Panc1 (cell line): ENCODE measurements at regions not wholly inside any gene's neighbourhood (a gene's known extent, or its start where the extent isn't known, plus 50 kb on each side); places are given as distances from the start of the nearest gene placed in this dataset.

Source experiments
- ATAC-seq: fragments of 200-7000 bp; cut with Tn5 transposase; 2 replicates; pipeline ENCODE4 v1.9.1; 2020; ENCODE audit warnings: mild to moderate bottlenecking, moderate library complexity
- BruUV-seq: library from RNA; stranded (reverse); fragments of 400-500 nt; replicated peaks from 2 replicates; lab custom pipeline; 2021; lab: Mats Ljungman, UMichigan
- CTCF ChIA-PET: fragments of 300-600 bp; sonication (Branson Sonifier 250); formaldehyde crosslinking; loops from one replicate; lab custom pipeline; 2022; ENCODE audit warnings: antibody characterized with exemption; lab: Charles Lee
- POLR2A ChIA-PET: fragments of 300-600 bp; sonication (Branson Sonifier 250); formaldehyde crosslinking; loops from one replicate; lab custom pipeline; 2022; ENCODE audit warnings: antibody characterized with exemption; lab: Charles Lee
- DNase-seq: peaks from one replicate; pipeline ENCODE4 v3.0.0-alpha.2; 2010; ENCODE audit warnings: low read depth, low spot score
- H3K27ac ChIP-seq: 2 replicates; pipeline ENCODE4 v1.5.1; 2011; ENCODE audit warnings: mild to moderate bottlenecking, low read length, inconsistent platforms
- H3K27me3 ChIP-seq: fragments of 200-500 bp; sonication (Bioruptor generic); 2 replicates; pipeline ENCODE4 v1.6.0; 2014; ENCODE audit warnings: low read length, inconsistent platforms; ENCODE audit not compliant: control insufficient read depth, insufficient read depth
- H3K36me3 ChIP-seq: fragments of 200-500 bp; sonication (Bioruptor generic); 2 replicates; pipeline ENCODE4 v1.5.1; 2014; ENCODE audit warnings: inconsistent platforms, mild to moderate bottlenecking, low read length, moderate library complexity; ENCODE audit not compliant: control insufficient read depth, insufficient read depth
- H3K4me1 ChIP-seq: 2 replicates; pipeline ENCODE4 v1.5.1; 2011; ENCODE audit warnings: inconsistent platforms, mild to moderate bottlenecking, low read length, moderate library complexity; ENCODE audit not compliant: control insufficient read depth, insufficient read depth
- H3K4me3 ChIP-seq, 2 experiments: 2 replicates each; pipeline ENCODE4 v1.5.1; 2011 to 2012; ENCODE audit warnings: low read depth in 2 of 2, low read length in 2 of 2, mild to moderate bottlenecking in 2 of 2, inconsistent platforms in 1 of 2, moderate library complexity in 1 of 2
- H3K9me3 ChIP-seq: fragments of 200-500 bp; sonication (Bioruptor generic); 2 replicates; pipeline ENCODE4 v1.5.1; 2014; ENCODE audit warnings: low read depth, mild to moderate bottlenecking, inconsistent platforms, low read length, moderate library complexity; ENCODE audit not compliant: control insufficient read depth, insufficient read depth
- CTCF ChIP-seq: fragments of 450-650 bp; IDR thresholded peaks from 2 replicates; pipeline ENCODE4 v1.5.1; 2017; ENCODE audit warnings: mild to moderate bottlenecking
- POLR2AphosphoS5 ChIP-seq: IDR thresholded peaks from 2 replicates; pipeline ENCODE4 v1.6.1; 2012; ENCODE audit warnings: mild to moderate bottlenecking, low read depth, low read length, moderate library complexity
- REST ChIP-seq, 2 experiments: IDR thresholded peaks; 2 replicates each; pipeline ENCODE4 v1.6.1; 2011 to 2012; ENCODE audit warnings: low read depth in 2 of 2, control low read depth in 1 of 2, low read length in 1 of 2, mild to moderate bottlenecking in 1 of 2, moderate library complexity in 1 of 2; ENCODE audit not compliant: insufficient read depth in 1 of 2
- SIN3A ChIP-seq: IDR thresholded peaks from 2 replicates; pipeline ENCODE4 v1.6.1; 2012; ENCODE audit warnings: low read depth, mild to moderate bottlenecking, low read length, moderate library complexity, borderline replicate concordance; ENCODE audit not compliant: insufficient read depth
- TCF7L2 ChIP-seq: IDR thresholded peaks from 2 replicates; pipeline ENCODE4 v1.6.1; 2011; ENCODE audit warnings: mild to moderate bottlenecking, low read depth, low read length, inconsistent platforms
- in situ Hi-C: cut with HindIII; loops from 2 replicates; pipeline ENCODE4 v1.10.0; 2016; ENCODE audit warnings: low sequenced_read_pairs, low pct_unique_long_range_greater_than_20kb
- intact Hi-C: fragments of 100-400 bp; cut with micrococcal nuclease; formaldehyde crosslinking; loops from one replicate; pipeline ENCODE4 v1.10.0; 2022; ENCODE audit not compliant: unreplicated experiment

DNA sequence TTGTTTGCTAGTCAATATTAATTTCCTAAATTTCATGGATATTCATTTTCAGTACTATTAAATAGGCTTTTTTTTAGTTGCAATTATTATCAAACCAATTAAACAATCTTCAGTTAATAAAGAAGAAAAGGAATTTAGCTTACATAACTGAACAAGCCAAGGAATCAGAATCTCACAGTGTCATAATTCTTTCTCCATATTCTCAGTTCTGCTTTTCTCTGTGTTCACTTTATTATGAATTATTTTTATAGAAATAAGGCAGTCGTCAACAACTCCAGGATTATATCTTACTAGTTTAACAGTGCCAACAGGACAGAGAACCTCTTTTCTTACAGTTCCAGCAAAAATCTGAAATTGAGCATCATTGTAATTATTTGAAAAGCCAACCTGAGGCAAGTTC is 221.7 kb downstream of the CGGBP1 start:
- H3K4me3 ChIP-seq: no peak overlapping the region
- in situ Hi-C loops (no loop called here), intact Hi-C loops (no loop called here)
- ChIA-PET CTCF (no interaction called here), POLR2A (no interaction called here)
- no peak overlapping the region for H3K27ac ChIP-seq
- H3K4me1 ChIP-seq: no peaks in the 10 kb centered on the region
- TF ChIP-seq SIN3A (no peak), CTCF (no peak), POLR2AphosphoS5 (no peak), TCF7L2 (no peak), REST (IDR thresholded peaks at IDR 0.05; ENCODE audit: insufficient read depth in 1 of 2, low read depth in 2 of 2, low read length in 1 of 2) (no peak)
- no peaks in the 10 kb centered on the region for H3K36me3 ChIP-seq
- no peaks in the 10 kb centered on the region; the same call in 1 of the 2 replicates for H3K9me3 ChIP-seq
- no peaks in the 10 kb centered on the region for H3K27me3 ChIP-seq
- DNase-seq (no peak), ATAC-seq (no peak)
- no TSS peak for BruUV-seq

- CTCF ChIA-PET: no interaction called here
- in situ Hi-C loops: no loop called here
- H3K27me3 ChIP-seq: no peaks in the 10 kb centered on the region
- TF ChIP-seq POLR2AphosphoS5 (no peak), SIN3A (no peak), TCF7L2 (no peak), REST (IDR thresholded peaks at IDR 0.05; ENCODE audit: insufficient read depth in 1 of 2, low read depth in 2 of 2, low read length in 1 of 2) (no peak), CTCF (no peak)
- H3K27ac ChIP-seq: no peak overlapping the region
- no TSS peak for BruUV-seq
- no peaks in the 10 kb centered on the region for H3K4me1 ChIP-seq
- POLR2A ChIA-PET: no interaction called here
- H3K4me3 ChIP-seq: no peak overlapping the region
- intact Hi-C loops: no loop called here
- no peaks in the 10 kb centered on the region for H3K36me3 ChIP-seq
- ATAC-seq: no peak
- DNase-seq: no peak
- H3K9me3 ChIP-seq: no peaks in the 10 kb centered on the region; the same call in 1 of the 2 replicates
Measured at GRCh38 chr3:87836026-87836425, 222.8 kb downstream of the CGGBP1 start.
